ENCODE measurements at regions not wholly inside any gene's neighbourhood (a gene's known extent, or its start where the extent isn't known, plus 50 kb on each side); places are given as distances from the start of the nearest gene placed in this dataset.

- TF ChIP-seq PAX5 (IDR thresholded peaks at IDR 0.05; ENCODE audit: insufficient read depth, low read length, severe bottlenecking), result no peak
- TF ChIP-seq POLR2AphosphoS5 (IDR thresholded peaks at IDR 0.05; ENCODE audit: low read depth, low read length), result no peak
Measured at GRCh38 chr4:1492142-1492457, 85.9 kb upstream of the NKX1-1 start.

All from GM12891 (cell line).